Embryonic facial prominence (tissue), 1 donor: ENCODE measurements at regions not wholly inside any gene's neighbourhood (a gene's known extent, or its start where the extent isn't known, plus 50 kb on each side); places are given as distances from the start of the nearest gene placed in this dataset.

ENCODE experiments used
- DNase-seq: peaks from one replicate; pipeline ENCODE4 v3.0.0-alpha.2; 2016; ENCODE audit errors: extremely low spot score

GRCh38 chr22:49213731-49214352 lies 613.8 kb downstream of the BRD1 start:
- DNase-seq, result no peak

DNA sequence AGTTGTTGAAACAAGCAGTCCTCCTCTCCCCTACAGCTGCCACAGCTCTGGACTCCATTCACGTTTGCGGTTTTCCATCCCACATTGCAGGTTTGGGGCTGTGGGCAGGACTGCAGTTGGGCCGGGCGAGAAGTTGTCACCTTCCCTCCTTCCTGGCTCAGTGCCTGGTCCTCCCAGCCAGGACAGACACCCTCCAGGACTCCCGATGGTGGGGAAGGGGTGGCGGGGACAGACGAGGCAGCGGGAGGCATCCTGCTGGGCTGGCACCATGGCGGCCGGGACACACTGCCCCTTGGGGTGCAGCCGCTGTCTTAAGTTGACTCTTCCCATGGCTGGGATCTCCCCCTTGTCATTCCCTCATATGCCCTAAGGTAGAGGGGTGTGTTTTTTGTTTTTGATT lies 615.2 kb downstream of the BRD1 start:
- no peak for DNase-seq

DNA sequence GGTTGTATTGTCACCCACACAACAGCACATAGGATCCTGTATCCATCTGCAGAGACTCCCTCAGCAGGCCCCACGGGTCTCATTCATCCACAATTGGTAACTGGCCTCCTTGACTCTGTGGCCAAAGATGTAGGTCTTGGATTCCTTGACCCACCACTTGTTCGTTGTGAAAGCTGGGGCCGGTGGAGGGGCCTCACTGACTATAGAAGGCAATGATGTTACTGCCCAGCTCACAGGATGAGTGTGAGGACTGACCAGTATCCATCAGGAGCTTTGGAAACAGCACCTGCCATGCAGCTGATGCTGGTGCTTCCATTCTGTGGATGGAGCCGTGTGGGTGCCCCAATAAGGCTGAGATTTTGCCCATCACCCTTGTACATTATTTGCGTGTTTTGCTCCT lies 615.7 kb downstream of the BRD1 start:
- DNase-seq, result no peak

GRCh38 chr22:49211176-49211575 lies 616.5 kb downstream of the BRD1 start:
- no peak for DNase-seq

- no peak for DNase-seq
Observed at GRCh38 chr22:49210606-49211005, 617.1 kb downstream of the BRD1 start.

- no peak for DNase-seq
Observed at GRCh38 chr22:49209452-49210195, 618.0 kb downstream of the BRD1 start.

DNA sequence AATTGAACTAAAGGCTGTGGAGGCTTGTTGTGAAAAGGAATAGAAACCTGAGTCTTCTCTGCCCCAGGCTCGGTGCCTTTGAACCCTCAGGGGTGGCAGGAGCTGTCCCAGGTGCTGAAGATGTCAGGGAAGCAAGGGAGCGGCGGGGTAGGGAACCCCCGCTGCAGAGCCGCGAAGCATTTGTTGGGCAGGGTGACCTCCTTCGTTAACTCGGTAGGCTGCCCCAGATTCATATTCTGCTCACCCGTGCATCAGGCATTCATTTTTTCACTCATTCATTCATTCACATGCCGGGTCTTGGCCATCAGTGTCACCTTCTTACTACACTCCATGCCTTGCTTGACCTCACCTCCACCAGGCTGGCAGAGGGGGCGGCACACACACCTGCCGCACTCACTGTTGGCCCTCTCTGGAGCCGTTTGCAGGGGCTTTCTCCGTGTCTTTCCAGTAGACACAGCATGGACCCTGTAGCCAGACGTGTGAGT lies 618.9 kb downstream of the BRD1 start:
- DNase-seq, result no peak

- DNase-seq, result no peak
Observed at GRCh38 chr22:49208004-49208402, 619.7 kb downstream of the BRD1 start.

GRCh38 chr22:49207008-49208003 lies 620.4 kb downstream of the BRD1 start:
- no peak for DNase-seq

GRCh38 chr22:49206281-49206680 lies 621.4 kb downstream of the BRD1 start:
- DNase-seq, result no peak

GRCh38 chr22:49205483-49205800 lies 622.2 kb downstream of the BRD1 start:
- no peak for DNase-seq

- no peak for DNase-seq
Observed at GRCh38 chr22:49204599-49205482, 622.8 kb downstream of the BRD1 start.

DNA sequence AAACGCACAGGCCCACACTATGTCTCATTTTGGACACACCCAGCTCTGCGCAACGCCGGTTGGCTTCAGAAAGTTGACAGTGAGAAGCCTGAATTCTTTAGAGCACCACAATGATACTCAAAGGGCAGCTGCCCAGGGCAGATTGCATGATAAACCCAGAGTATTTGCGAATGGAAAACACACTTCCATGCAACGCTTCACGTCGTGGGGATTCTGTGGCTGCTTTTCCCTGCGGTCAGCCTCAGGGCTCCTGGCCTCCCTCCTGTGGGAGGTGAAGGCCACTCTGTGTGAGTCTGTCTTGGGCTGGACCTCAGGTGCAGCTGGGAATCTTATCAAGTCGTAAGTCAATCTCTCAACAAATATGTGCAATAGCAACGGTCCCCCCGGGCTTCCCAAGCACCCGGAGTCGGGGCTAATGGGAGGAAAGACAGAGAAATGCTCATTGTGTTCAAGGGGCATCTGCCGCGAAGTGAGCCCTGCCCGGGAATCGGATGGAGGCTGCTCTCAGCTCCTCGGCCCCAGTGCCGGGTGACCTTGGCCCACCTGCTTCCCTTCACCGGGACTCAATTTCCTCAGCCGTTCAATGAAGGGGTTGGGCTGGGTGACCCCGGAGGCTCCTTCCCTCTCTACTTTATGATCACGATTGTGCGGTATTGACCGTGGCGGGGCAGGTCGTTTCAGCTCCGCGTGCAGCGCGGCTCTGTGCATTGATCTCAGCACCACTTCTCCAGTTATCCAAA lies 623.6 kb downstream of the BRD1 start:
- DNase-seq, result no peak

DNA sequence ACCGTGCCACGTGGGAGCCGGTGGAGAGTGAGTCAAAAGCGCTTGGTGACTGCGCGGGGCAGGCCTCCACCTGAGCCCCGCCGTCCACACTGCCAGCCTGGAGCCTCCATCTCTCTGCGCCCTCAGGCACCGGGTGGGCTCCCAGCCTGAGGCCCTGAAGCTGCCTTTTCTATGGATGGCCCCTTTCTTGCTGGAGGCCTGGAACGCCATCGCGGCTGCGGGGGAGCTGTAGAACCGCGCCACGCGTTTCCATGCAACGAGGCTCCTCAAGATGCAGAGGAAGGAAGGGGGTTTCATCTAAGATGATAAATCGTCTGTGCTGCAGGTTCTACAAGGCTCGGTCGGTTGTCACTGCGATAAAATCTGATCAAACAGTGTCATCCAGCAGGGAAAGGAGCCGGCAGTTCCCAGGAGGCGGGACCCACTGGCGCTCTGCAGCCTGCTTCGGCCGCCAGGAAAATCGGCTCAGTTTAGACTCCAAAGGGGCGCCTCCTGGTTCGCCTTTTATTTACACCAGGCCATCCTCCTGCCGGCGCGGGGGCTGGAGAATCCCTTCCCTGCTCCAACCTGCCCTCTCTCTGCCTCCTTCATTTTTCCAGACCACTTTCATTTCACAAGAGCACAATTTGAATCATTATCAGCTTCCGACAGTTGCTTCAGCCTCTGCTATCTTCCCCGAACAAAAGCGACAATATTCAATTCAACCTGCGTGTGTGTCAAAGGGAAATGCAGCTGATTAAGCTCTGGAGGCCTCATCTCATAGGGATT lies 624.4 kb downstream of the BRD1 start:
- DNase-seq, result no peak

- no peak for DNase-seq
Observed at GRCh38 chr22:49202226-49202625, 625.4 kb downstream of the BRD1 start.

DNA sequence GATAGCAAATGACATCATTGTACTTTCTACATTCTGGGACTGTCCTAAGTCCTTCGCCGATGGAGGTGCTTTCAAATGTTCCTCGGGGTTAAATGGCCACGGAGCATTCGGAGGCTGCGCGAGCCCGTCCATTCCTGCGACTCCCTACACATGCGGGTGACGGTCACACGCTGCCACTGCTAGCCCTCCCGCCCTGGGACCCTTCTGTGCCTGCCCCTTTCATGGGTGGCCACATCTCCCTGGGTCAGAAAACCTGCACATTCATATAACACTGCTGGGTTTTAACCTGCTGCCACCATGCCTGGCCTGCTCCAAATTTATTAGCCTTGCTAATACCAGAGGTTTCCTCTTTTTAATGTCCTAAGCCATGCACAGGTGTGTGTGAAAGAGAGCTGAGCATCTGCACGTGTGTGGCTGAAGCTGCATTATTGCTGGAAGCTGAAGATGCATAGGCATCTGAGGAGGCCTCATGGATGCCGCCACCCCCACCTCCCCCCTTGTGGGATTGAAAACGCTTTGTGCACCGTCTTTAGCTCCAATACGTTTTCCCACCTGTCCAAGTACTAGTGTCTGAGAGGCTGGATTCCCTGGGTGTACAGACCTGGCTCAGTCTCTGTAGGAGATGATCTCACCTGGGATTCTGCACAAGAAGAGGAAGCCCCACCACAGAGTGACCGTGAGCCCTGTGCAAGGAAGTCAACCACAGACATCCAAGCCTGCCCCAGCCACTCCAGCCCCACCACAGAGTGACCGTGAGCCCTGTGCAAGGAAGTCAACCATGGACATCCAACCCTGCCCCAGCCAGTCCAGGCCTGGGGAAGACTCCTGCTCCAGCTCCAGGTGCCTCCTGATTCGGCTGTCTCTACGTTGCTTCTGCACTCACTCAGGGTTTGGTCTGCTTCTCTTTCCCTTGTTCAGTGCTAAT lies 626.4 kb downstream of the BRD1 start:
- DNase-seq, result no peak

GRCh38 chr22:49199224-49199623 lies 628.4 kb downstream of the BRD1 start:
- DNase-seq, result no peak

DNA sequence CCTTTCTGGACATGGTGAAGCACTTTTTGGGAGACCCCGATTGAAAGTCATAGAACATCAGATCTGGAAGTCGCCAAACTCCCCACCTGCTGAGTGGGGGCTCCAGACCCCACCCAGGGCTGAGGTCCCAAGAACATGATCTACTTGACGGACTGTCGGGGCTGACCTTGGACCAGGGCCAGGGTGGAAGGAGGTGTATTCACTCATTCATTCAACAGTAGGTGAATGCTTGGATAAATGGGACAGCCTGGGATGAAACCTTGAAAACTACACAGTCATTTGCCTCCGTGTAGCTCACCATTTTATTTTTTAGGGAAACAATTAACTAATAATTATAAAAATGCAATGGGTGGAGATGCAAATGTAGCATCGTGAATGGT lies 629.0 kb downstream of the BRD1 start:
- DNase-seq, result no peak
